ENCODE measurements at regions not wholly inside any gene's neighbourhood (a gene's known extent, or its start where the extent isn't known, plus 50 kb on each side); places are given as distances from the start of the nearest gene placed in this dataset.

DNA sequence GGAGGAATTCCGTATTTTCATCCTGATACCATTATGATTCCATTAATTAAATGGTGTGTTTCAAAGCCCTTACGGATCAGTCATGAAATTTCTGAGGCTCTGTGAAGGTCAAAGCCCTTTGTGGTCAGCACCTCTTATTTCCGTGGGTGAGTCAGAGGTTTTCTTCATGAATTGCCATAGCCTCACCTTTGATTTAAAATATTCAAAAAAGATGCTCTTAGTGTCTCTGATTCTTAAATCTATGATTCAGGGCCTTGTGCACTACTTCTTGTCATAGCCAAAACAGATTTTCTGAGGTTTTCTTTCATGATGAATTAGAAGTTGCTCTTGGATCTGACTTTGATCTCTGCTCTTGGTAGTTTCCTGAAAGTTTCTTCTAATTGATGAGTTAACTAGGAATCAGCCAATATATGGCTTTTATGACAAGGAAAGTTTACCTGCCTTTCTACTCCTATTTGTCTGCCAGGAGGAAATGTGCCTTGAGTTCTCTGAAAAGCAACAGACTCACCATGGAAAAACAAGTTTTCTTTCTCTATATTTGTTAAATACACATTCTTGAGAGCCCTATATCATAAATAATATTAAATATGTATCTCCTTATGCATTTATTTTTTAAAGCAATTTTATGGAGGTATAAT lies 613.0 kb downstream of the UTRN start:
- no peak for ATAC-seq
- DNase-seq, result no peak
- CTCF ChIA-PET, result no interaction called here

DNA sequence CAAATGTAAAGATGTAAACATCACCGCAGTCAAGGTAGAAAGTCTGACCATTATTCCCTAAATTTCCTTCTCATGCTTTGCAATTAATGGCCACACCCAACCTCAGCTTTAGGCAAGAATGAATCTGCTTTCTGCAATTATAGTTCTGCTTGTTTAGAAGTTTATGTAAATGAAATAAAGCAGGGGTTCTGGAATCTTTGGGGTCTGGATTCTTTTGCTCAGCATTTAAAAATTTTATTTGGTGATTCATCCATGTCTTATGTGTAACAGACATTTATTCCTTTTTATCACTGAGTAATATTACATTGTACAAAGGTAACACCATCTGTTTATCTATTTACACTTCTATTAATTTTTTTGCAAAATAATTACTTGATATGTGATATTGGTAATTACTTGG lies 613.6 kb downstream of the UTRN start:
- H3K9me3 Mint-ChIP-seq (ENCODE audit: low read depth), result peaks cover 6% of the 10 kb centered on the region
- H3K27ac Mint-ChIP-seq, result no peak overlapping the region
- H3K4me1 Mint-ChIP-seq, result no peaks in the 10 kb centered on the region
- no peak for ATAC-seq
- H3K27me3 Mint-ChIP-seq, result peaks cover 16% of the 10 kb centered on the region
- peaks cover 6% of the 10 kb centered on the region for H3K36me3 Mint-ChIP-seq
- CTCF ChIA-PET, result no interaction called here
- H3K4me3 Mint-ChIP-seq, result no peak overlapping the region
- no peak for DNase-seq

More for the DNA sequence above, 613.0 kb downstream of the UTRN start:
- no peak overlapping the region for H3K27ac Mint-ChIP-seq
- peaks cover 6% of the 10 kb centered on the region for H3K36me3 Mint-ChIP-seq
- H3K4me3 Mint-ChIP-seq, result no peak overlapping the region
- H3K9me3 Mint-ChIP-seq (ENCODE audit: low read depth), result peaks cover 6% of the 10 kb centered on the region
- H3K27me3 Mint-ChIP-seq, result peaks cover 10% of the 10 kb centered on the region
- H3K4me1 Mint-ChIP-seq, result no peaks in the 10 kb centered on the region

DNA sequence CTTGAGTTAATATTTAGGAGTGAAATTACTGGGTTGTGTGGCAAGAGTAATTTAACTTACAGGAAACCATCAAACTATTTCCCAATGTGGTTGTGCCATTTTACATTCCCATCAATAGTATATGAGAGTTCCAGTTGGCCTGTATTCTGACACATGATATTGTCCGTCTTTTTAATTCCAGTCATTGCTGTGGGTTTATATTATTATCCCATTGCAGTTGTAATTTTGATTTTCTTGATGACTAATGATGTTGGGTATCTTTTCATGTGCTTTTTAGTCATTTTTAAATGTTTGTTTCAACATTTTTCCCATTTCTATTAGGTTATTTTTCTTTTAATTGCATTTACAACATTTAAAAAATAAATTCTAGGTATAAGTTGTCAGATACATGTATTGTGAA lies 614.0 kb downstream of the UTRN start:
- CTCF ChIA-PET, result no interaction called here
- Mint-ChIP-seq H3K27ac (no peak overlapping the region), H3K36me3 (peaks cover 6% of the 10 kb centered on the region), H3K4me1 (no peaks in the 10 kb centered on the region), H3K9me3 (ENCODE audit: low read depth) (peaks cover 6% of the 10 kb centered on the region), H3K27me3 (peaks cover 17% of the 10 kb centered on the region), H3K4me3 (no peak overlapping the region)
- DNase-seq (no peak), ATAC-seq (no peak)

DNA sequence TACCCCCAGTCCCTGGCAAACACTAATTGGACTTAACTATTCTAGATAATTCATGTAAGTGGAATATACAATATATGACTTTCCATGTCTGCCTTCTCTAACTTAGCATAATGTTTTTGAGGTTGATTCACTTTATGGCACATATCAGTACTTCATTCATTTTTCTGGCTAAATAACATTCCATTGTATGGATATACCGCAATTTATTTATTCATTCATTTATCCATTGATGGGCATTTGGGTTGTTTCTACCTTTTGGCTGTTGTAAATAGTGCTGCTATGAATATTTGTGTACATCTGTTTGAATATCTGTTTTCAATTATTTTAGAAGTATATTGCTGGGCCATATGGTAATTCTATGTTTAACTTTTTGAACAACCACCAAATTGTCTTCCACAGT lies 616.3 kb downstream of the UTRN start:
- DNase-seq, result no peak
- CTCF ChIA-PET, result no interaction called here
- no peak overlapping the region for H3K27ac Mint-ChIP-seq
- H3K4me3 Mint-ChIP-seq, result no peak overlapping the region
- H3K27me3 Mint-ChIP-seq, result peaks cover 24% of the 10 kb centered on the region
- H3K9me3 Mint-ChIP-seq (ENCODE audit: low read depth), result peaks cover 6% of the 10 kb centered on the region
- no peak for ATAC-seq
- peaks cover 6% of the 10 kb centered on the region for H3K36me3 Mint-ChIP-seq
- no peaks in the 10 kb centered on the region for H3K4me1 Mint-ChIP-seq

DNA sequence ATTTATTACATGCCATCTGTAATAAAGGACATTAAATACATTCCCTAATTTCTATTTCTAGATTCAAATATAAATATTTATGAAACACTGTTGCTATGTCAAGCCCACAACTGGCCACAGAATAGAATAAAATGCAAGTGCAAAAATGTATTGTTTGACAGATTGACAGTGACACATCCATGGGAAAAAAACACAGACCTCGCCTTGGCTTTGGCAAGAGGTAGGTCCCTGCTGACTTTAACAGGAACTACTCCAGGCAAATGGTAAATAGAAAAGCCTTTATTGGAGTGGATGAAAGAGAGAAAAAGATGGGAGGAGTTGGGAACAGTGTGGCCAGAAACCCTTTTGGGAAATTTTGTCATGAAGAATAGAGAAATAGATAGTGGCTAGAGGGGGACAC lies 622.9 kb downstream of the UTRN start:
- Mint-ChIP-seq H3K36me3 (peaks cover 1% of the 10 kb centered on the region), H3K4me1 (peaks cover 5% of the 10 kb centered on the region), H3K27me3 (peaks cover 20% of the 10 kb centered on the region), H3K9me3 (ENCODE audit: low read depth) (peaks cover 1% of the 10 kb centered on the region), H3K27ac (no peak overlapping the region), H3K4me3 (no peak overlapping the region)
- DNase-seq (no peak), ATAC-seq (no peak)
- CTCF ChIA-PET, result no interaction called here

DNA sequence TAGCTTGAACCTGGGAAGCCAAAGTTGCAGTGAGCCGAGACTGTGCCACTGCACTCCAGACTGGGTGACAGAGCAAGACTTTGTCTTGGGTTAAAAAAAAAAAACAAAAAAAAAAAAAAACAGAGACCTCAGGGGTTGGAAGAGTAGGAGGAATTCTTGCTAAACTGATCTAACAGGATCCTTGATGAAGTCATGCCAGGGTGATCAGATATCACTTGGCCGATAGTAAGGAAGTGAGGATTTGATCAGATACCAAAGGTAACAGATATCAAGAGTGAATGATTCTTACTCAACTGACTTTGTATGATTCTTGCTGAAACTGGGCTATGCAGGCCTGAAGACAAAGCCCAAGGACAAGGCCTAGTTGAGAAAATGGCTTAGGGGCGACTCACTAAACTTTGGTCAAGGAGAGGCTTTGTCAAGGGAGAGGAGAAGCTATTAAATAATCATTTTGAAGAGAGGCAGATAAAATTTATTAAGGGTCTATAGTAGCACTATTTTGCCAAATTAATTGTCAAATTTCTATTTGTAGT lies 624.7 kb downstream of the UTRN start:
- DNase-seq (no peak), ATAC-seq (no peak)
- no peak overlapping the region for H3K27ac Mint-ChIP-seq
- peaks cover 5% of the 10 kb centered on the region for H3K4me1 Mint-ChIP-seq
- H3K4me3 Mint-ChIP-seq, result no peak overlapping the region
- CTCF ChIA-PET, result no interaction called here
- no peaks in the 10 kb centered on the region for H3K36me3 Mint-ChIP-seq
- H3K9me3 Mint-ChIP-seq (ENCODE audit: low read depth), result no peaks in the 10 kb centered on the region
- H3K27me3 Mint-ChIP-seq, result peaks cover 7% of the 10 kb centered on the region

DNA sequence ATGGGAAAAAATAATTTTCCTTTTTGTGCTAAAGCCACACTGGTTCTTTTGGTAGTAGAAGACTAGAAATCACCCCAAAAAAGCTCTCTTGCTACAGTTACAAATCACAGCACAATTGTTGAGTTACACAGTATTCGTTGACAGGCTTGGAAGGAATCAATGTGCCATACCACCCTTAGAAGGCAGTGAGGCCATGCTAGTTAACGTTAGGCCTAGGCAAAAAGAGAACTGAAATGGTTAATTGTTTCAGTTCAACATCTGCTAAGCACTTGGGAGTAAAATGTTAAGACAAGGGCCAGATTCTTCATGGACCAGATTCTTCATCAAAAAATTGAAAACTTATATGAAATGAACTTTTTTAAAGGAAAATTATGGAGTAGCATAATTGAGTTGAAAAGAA lies 626.2 kb downstream of the UTRN start:
- Mint-ChIP-seq H3K36me3 (no peaks in the 10 kb centered on the region), H3K9me3 (ENCODE audit: low read depth) (no peaks in the 10 kb centered on the region), H3K4me3 (no peak overlapping the region), H3K4me1 (peaks cover 5% of the 10 kb centered on the region), H3K27ac (no peak overlapping the region), H3K27me3 (peaks cover 13% of the 10 kb centered on the region)
- DNase-seq (no peak), ATAC-seq (no peak)
- CTCF ChIA-PET, result no interaction called here

DNA sequence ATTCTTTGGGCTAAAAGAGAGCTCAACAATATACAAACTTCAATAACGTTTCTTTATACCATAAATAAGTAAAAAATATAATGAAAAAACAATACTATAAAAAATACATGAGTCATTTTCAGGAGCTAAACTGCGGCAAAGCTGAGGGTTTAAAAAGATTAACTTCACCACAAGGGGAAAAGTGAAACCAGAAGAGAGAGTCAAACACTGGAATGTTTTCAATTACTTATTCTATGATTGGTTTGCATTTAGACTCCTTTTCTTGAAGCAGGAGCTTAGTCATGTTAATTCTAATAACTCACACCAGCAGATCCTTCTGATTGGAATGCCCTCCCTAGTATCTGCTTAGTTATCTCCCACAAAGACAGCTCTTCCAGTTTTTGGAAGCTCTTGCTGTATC lies 627.3 kb downstream of the UTRN start:
- Mint-ChIP-seq H3K36me3 (no peaks in the 10 kb centered on the region), H3K9me3 (ENCODE audit: low read depth) (no peaks in the 10 kb centered on the region), H3K27ac (no peak overlapping the region), H3K4me1 (peaks cover 5% of the 10 kb centered on the region), H3K27me3 (peaks cover 16% of the 10 kb centered on the region), H3K4me3 (no peak overlapping the region)
- no peak for DNase-seq
- ATAC-seq, result no peak
- CTCF ChIA-PET, result interaction anchor here (1.1 kb wide), 1 partner anchor 8 kb away, joined by 3 read pairs; no protein-coding TSS in a partner anchor

DNA sequence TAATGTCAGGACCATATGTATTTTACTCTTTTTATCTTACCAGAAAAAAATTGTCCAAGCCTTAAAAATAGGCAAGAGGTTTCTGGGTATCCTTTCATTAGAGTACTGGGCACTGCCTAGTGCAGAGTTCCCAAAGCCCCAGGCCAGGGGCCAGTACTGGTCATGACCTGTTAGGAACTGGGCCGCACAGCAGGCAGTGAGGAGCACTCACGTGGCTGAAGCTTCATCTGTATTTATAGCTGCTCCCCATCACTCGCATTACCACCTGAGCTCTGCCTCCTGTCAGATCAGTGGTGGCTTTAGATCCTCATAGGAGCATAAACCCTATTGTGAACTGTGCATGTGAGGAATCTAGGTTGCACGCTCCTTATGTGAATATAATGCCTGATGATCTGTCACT lies 632.9 kb downstream of the UTRN start:
- peaks cover 22% of the 10 kb centered on the region for H3K27me3 Mint-ChIP-seq
- ATAC-seq (no peak), DNase-seq (no peak)
- no peaks in the 10 kb centered on the region for H3K36me3 Mint-ChIP-seq
- H3K4me1 Mint-ChIP-seq, result peaks cover 13% of the 10 kb centered on the region
- H3K27ac Mint-ChIP-seq, result no peak overlapping the region
- no peak overlapping the region for H3K4me3 Mint-ChIP-seq
- CTCF ChIA-PET, result no interaction called here
- H3K9me3 Mint-ChIP-seq (ENCODE audit: low read depth), result no peaks in the 10 kb centered on the region

DNA sequence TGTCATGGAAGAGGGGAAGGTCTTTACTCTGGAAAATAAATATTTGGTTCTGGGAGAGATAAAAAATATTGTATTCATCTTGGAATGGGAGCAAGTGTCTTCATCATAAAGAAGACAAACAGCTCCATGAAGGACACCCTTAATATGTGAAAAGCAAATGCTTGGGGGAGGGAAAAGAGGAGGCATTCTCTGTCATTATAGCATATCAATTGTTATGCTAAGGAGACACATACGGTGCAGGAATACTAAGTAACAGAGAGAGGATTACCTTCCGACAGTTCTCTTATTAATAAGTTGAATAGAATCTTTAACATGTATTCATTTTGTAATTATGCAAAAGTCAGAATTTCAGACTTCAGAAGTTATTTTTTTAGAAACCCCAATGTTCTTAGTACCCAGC lies 634.4 kb downstream of the UTRN start:
- H3K4me1 Mint-ChIP-seq, result peaks cover 13% of the 10 kb centered on the region
- DNase-seq (no peak), ATAC-seq (no peak)
- H3K9me3 Mint-ChIP-seq (ENCODE audit: low read depth), result no peaks in the 10 kb centered on the region
- H3K36me3 Mint-ChIP-seq, result no peaks in the 10 kb centered on the region
- H3K27me3 Mint-ChIP-seq, result peaks cover 22% of the 10 kb centered on the region
- no peak overlapping the region for H3K27ac Mint-ChIP-seq
- CTCF ChIA-PET, result interaction anchor here (0.6 kb wide), 1 partner anchor 13 kb away, joined by 3 read pairs; no protein-coding TSS in a partner anchor
- no peak overlapping the region for H3K4me3 Mint-ChIP-seq

DNA sequence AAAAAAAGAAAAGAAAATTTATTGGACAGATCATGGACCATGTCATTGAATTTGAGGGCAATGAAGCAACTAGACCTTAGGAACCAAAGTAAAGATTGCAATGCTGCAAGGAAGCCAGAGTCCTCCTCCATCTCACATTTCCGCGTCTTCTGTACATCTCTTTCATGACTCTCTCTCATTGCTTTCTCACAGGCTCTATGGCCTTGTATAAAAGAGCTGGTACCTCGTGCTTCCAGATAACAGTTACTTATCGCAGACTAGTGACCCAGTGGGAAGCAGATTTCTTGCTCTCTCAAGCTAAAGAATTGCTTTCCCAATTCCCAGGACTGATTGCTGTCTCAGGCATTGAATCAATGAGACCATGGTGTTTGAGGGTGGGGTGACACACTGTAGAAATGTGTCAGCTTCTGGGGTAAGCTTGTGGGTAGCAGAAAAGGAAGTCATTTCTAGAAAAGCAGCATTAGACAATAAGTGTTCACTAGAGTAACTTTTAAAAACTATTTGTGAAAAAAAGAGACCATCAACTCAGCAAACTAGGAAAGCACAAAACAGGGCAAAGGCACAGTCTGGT lies 635.3 kb downstream of the UTRN start:
- H3K9me3 Mint-ChIP-seq (ENCODE audit: low read depth), result no peaks in the 10 kb centered on the region
- H3K27me3 Mint-ChIP-seq, result peaks cover 22% of the 10 kb centered on the region
- H3K27ac Mint-ChIP-seq, result no peak overlapping the region
- no peak overlapping the region for H3K4me3 Mint-ChIP-seq
- CTCF ChIA-PET, result interaction anchor here (1.0 kb wide), 1 partner anchor 8 kb away, joined by 3 read pairs; no protein-coding TSS in a partner anchor
- peak; percentile 42 for DNase-seq
- no peaks in the 10 kb centered on the region for H3K36me3 Mint-ChIP-seq
- peaks cover 13% of the 10 kb centered on the region for H3K4me1 Mint-ChIP-seq
- peak; percentile 63 for ATAC-seq

DNA sequence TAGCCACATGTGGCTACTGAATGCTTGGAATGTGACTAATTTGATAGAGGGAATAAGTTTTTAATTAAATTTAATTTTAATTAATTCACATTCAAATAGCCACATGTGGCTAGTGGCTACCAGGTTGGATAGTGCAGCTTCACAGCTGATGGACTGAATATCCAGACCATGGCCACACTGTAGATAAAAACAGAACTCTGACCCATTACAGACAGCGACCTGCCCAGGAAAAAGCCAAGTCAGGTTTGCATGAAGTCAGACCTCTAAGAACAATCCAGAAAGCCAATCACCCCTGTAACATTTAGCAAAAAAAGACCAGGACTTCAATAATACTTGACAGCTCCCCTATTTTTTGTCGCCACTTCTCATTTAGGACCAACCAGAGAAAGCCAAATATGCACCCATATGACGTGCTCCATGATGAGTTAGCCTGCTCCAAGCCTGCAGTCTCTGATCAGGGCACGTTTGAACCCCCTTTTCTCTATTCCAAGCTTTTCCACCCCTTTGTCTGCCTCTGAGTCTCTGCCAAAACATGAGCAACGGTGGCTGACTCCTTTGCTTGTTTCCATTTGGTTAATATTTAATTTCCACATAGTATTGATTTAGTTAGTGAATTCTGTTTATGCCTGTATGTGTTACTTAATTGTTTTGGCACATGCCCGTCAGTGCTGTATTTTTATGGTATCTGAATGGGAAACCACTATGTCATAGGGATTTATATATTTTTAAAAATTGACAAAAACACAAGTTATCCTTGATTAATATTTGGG lies 636.3 kb downstream of the UTRN start:
- ATAC-seq (no peak), DNase-seq (no peak)
- Mint-ChIP-seq H3K36me3 (no peaks in the 10 kb centered on the region), H3K4me3 (no peak overlapping the region), H3K27ac (no peak overlapping the region), H3K4me1 (peaks cover 13% of the 10 kb centered on the region), H3K9me3 (ENCODE audit: low read depth) (no peaks in the 10 kb centered on the region), H3K27me3 (peaks cover 14% of the 10 kb centered on the region)
- CTCF ChIA-PET, result interaction anchor here (1.0 kb wide), 1 partner anchor 9 kb away, joined by 3 read pairs; no protein-coding TSS in a partner anchor

DNA sequence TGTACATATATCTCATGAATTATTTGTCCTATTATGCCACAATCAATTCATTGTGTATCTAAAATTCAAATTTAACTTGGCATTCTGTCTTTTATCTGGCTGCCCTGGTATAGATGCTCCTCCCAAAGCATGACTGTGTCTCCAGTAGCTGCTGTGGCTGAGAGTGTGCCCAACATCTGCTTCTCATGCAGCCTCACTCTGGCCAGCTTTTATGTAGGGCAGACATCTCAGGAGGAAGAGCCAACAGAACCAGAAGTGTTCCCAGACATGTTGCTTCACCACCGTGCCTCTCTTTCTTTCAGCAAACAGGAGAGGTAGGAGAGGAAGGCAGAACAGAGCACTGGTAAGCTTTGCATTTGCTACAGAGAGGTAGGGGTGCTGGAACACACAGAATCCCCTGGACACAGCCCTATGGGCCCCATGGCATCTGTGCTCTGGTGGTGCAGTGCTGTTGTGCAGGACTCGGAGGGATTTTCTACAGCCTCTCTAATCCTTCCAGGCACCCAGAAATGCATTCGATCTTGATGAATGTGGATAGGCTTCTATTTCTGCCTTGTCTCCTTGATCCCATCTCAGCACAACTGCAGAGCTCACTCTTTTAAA lies 637.1 kb downstream of the UTRN start:
- ATAC-seq, result no peak
- CTCF ChIA-PET, result no interaction called here
- Mint-ChIP-seq H3K4me1 (peaks cover 13% of the 10 kb centered on the region), H3K4me3 (no peak overlapping the region), H3K9me3 (ENCODE audit: low read depth) (no peaks in the 10 kb centered on the region), H3K27ac (no peak overlapping the region), H3K27me3 (peaks cover 6% of the 10 kb centered on the region), H3K36me3 (no peaks in the 10 kb centered on the region)
- DNase-seq, result no peak
